ENCODE measurements at regions not wholly inside any gene's neighbourhood (a gene's known extent, or its start where the extent isn't known, plus 50 kb on each side); places are given as distances from the start of the nearest gene placed in this dataset.

- Histone ChIP-seq H2BK5ac (ENCODE audit: low read depth, low read length, poor library complexity, severe bottlenecking) (no peak overlapping the region), H3K9ac (ENCODE audit: low read depth, low read length) (no peak overlapping the region), H4K8ac (ENCODE audit: low read depth in 2 of 2, low read length in 2 of 2) (no peak overlapping the region), H3K4ac (ENCODE audit: low read depth, low read length) (no peak overlapping the region), H3K27me3 (ENCODE audit: control insufficient read depth, insufficient read depth, low read length) (no peaks in the 10 kb centered on the region), H4K5ac (ENCODE audit: low read depth, low read length) (no peak overlapping the region), H3K4me1 (ENCODE audit: control insufficient read depth, insufficient read depth, low read length) (no peaks in the 10 kb centered on the region), H3K4me3 (ENCODE audit: insufficient read depth, low read depth, low read length) (no peak overlapping the region), H3K18ac (ENCODE audit: low read depth, low read length) (no peak overlapping the region), H3K9me3 (ENCODE audit: control insufficient read depth, insufficient read depth, low read length) (no peaks in the 10 kb centered on the region), H3K4me2 (ENCODE audit: low read depth, low read length) (no peak overlapping the region), H3K56ac (ENCODE audit: extremely low read depth, insufficient read depth, low read length) (no peak overlapping the region), H2BK20ac (ENCODE audit: low read depth, low read length) (no peak overlapping the region), H2AFZ (replicated peaks; ENCODE audit: low read length, poor library complexity) (no peak overlapping the region), H3K23ac (ENCODE audit: low read depth, low read length) (no peak overlapping the region), H3K14ac (replicated peaks; ENCODE audit: low read depth, low read length) (no peak overlapping the region), H4K91ac (ENCODE audit: insufficient read depth, low read depth, low read length) (no peak overlapping the region), H3K9me1 (ENCODE audit: insufficient read depth, low read length) (no peaks in the 10 kb centered on the region), H2AK5ac (ENCODE audit: low read depth, low read length) (no peak overlapping the region), H2AK9ac (replicated peaks; ENCODE audit: low read depth, low read length, poor library complexity) (no peak overlapping the region), H3K36me3 (ENCODE audit: control insufficient read depth, insufficient read depth, low read length) (no peaks in the 10 kb centered on the region), H2BK120ac (ENCODE audit: low read depth, low read length) (no peak overlapping the region), H3K27ac (ENCODE audit: insufficient read depth, low read length) (no peak overlapping the region), H3K79me1 (ENCODE audit: low read depth in 1 of 2, low read length in 2 of 2) (no peaks in the 10 kb centered on the region), H2BK15ac (ENCODE audit: low read depth, low read length) (no peak overlapping the region), H4K20me1 (ENCODE audit: insufficient read depth, low read length) (no peaks in the 10 kb centered on the region)
- ATAC-seq (ENCODE audit: low read depth) = no peak
- WGBS, 2 experiments (ENCODE audit: extremely low coverage in 2 of 2, insufficient read length in 1 of 2) = no CpG with 5 or more reads among the region's 2 CpGs
- dilution Hi-C loops (cut with HindIII; ENCODE audit: low sequenced_read_pairs, unreplicated experiment) = no loop called here
- ChIA-PET POLR2A (ENCODE audit: unreplicated experiment) (no interaction called here), CTCF (no interaction called here)
- intact Hi-C loops (cut with micrococcal nuclease) = no loop called here
- TF ChIP-seq MAZ (IDR thresholded peaks at IDR 0.05; ENCODE audit: borderline replicate concordance, low read depth, low read length) (no peak), CEBPB (IDR thresholded peaks at IDR 0.05; ENCODE audit: low read depth, low read length) (no peak), RCOR1 (IDR thresholded peaks at IDR 0.05; ENCODE audit: insufficient replicate concordance, low read length) (no peak), BHLHE40 (IDR thresholded peaks at IDR 0.05; ENCODE audit: low read depth, low read length) (no peak), MAFK (IDR thresholded peaks at IDR 0.05; ENCODE audit: low read depth, low read length) (no peak), ELK1 (IDR thresholded peaks at IDR 0.05; ENCODE audit: borderline replicate concordance, low read depth, low read length) (no peak), FOS (IDR thresholded peaks at IDR 0.05; ENCODE audit: low read depth, low read length) (no peak), USF2 (IDR thresholded peaks at IDR 0.05; ENCODE audit: low read depth, low read length) (no peak), MXI1 (IDR thresholded peaks at IDR 0.05; ENCODE audit: borderline replicate concordance, low read depth, low read length) (no peak), NFE2L2 (IDR thresholded peaks at IDR 0.05; ENCODE audit: low read depth, low read length) (no peak), RAD21 (IDR thresholded peaks at IDR 0.05; ENCODE audit: low read length) (no peak), CHD1 (IDR thresholded peaks at IDR 0.05; ENCODE audit: low read depth, low read length) (no peak), POLR2A (IDR thresholded peaks at IDR 0.05; ENCODE audit: low read depth, low read length) (no peak), SMC3 (IDR thresholded peaks at IDR 0.05; ENCODE audit: low read depth, low read length) (no peak), RFX5 (IDR thresholded peaks at IDR 0.05; ENCODE audit: low read depth, low read length) (no peak)
- TF ChIP-seq, protein P1, sequence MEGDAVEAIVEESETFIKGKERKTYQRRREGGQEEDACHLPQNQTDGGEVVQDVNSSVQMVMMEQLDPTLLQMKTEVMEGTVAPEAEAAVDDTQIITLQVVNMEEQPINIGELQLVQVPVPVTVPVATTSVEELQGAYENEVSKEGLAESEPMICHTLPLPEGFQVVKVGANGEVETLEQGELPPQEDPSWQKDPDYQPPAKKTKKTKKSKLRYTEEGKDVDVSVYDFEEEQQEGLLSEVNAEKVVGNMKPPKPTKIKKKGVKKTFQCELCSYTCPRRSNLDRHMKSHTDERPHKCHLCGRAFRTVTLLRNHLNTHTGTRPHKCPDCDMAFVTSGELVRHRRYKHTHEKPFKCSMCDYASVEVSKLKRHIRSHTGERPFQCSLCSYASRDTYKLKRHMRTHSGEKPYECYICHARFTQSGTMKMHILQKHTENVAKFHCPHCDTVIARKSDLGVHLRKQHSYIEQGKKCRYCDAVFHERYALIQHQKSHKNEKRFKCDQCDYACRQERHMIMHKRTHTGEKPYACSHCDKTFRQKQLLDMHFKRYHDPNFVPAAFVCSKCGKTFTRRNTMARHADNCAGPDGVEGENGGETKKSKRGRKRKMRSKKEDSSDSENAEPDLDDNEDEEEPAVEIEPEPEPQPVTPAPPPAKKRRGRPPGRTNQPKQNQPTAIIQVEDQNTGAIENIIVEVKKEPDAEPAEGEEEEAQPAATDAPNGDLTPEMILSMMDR (conservative IDR thresholded peaks at IDR 0.05; ENCODE audit: low read depth, low read length) = no peak
- in situ Hi-C loops (cut with MboI; ENCODE audit: low sequenced_read_pairs) = no loop called here
- no TSS peak for BruUV-seq (replicated peaks)
- DNase-seq = no peak
Measured at GRCh38 chr9:12503606-12504122, 189.5 kb upstream of the TYRP1 start.

Data from IMR-90 (cell line).